ENCODE measurements at regions not wholly inside any gene's neighbourhood (a gene's known extent, or its start where the extent isn't known, plus 50 kb on each side); places are given as distances from the start of the nearest gene placed in this dataset.

GRCh38 chr6:125574604-125575003 lies 174.8 kb upstream of the HEY2 start:
- no peak for TF ChIP-seq CTCF (IDR thresholded peaks at IDR 0.05; ENCODE audit: unreplicated experiment)
- Mint-ChIP-seq H3K4me1 (ENCODE audit: low read depth) (no peaks in the 10 kb centered on the region), H3K36me3 (ENCODE audit: insufficient read depth) (no peaks in the 10 kb centered on the region), H3K27ac (no peak overlapping the region), H3K9me3 (ENCODE audit: low read depth) (no peaks in the 10 kb centered on the region), H3K4me3 (ENCODE audit: low read depth) (no peak overlapping the region), H3K27me3 (no peaks in the 10 kb centered on the region)
- no peak for DNase-seq (ENCODE audit: low spot score, unreplicated experiment)

- TF ChIP-seq CTCF (IDR thresholded peaks at IDR 0.05; ENCODE audit: unreplicated experiment): no peak
- H3K27ac Mint-ChIP-seq: no peak overlapping the region
These were observed 172.2 kb upstream of the HEY2 start for GRCh38 chr6:125577124-125577662.

GRCh38 chr6:125584468-125584939 lies 164.9 kb upstream of the HEY2 start:
- no peak for DNase-seq (ENCODE audit: low spot score, unreplicated experiment)
- H3K27ac Mint-ChIP-seq: no peak overlapping the region

More at GRCh38 chr6:125577124-125577662, 172.2 kb upstream of the HEY2 start:
- Mint-ChIP-seq H3K27me3 (no peaks in the 10 kb centered on the region), H3K36me3 (ENCODE audit: insufficient read depth) (no peaks in the 10 kb centered on the region), H3K4me3 (ENCODE audit: low read depth) (no peak overlapping the region), H3K4me1 (ENCODE audit: low read depth) (no peaks in the 10 kb centered on the region), H3K9me3 (ENCODE audit: low read depth) (no peaks in the 10 kb centered on the region)
- DNase-seq (ENCODE audit: low spot score, unreplicated experiment): no peak

GRCh38 chr6:125585470-125585869 lies 164.0 kb upstream of the HEY2 start:
- no peak overlapping the region for H3K4me3 Mint-ChIP-seq (ENCODE audit: low read depth)
- H3K36me3 Mint-ChIP-seq (ENCODE audit: insufficient read depth): no peaks in the 10 kb centered on the region
- H3K27ac Mint-ChIP-seq: no peak overlapping the region
- TF ChIP-seq CTCF (IDR thresholded peaks at IDR 0.05; ENCODE audit: unreplicated experiment): no peak
- H3K27me3 Mint-ChIP-seq: no peaks in the 10 kb centered on the region
- H3K4me1 Mint-ChIP-seq (ENCODE audit: low read depth): peaks cover 12% of the 10 kb centered on the region
- H3K9me3 Mint-ChIP-seq (ENCODE audit: low read depth): no peaks in the 10 kb centered on the region
- no peak for DNase-seq (ENCODE audit: low spot score, unreplicated experiment)

More at GRCh38 chr6:125584468-125584939, 164.9 kb upstream of the HEY2 start:
- TF ChIP-seq CTCF (IDR thresholded peaks at IDR 0.05; ENCODE audit: unreplicated experiment): no peak
- peaks cover 12% of the 10 kb centered on the region for H3K4me1 Mint-ChIP-seq (ENCODE audit: low read depth)
- no peak overlapping the region for H3K4me3 Mint-ChIP-seq (ENCODE audit: low read depth)
- H3K9me3 Mint-ChIP-seq (ENCODE audit: low read depth): no peaks in the 10 kb centered on the region
- no peaks in the 10 kb centered on the region for H3K27me3 Mint-ChIP-seq
- no peaks in the 10 kb centered on the region for H3K36me3 Mint-ChIP-seq (ENCODE audit: insufficient read depth)

- H3K36me3 Mint-ChIP-seq (ENCODE audit: insufficient read depth): no peaks in the 10 kb centered on the region
- H3K9me3 Mint-ChIP-seq (ENCODE audit: low read depth): no peaks in the 10 kb centered on the region
- no peak overlapping the region for H3K4me3 Mint-ChIP-seq (ENCODE audit: low read depth)
- H3K4me1 Mint-ChIP-seq (ENCODE audit: low read depth): peaks cover 12% of the 10 kb centered on the region
- no peaks in the 10 kb centered on the region for H3K27me3 Mint-ChIP-seq
- no peak overlapping the region for H3K27ac Mint-ChIP-seq
- no peak for DNase-seq (ENCODE audit: low spot score, unreplicated experiment)
- no peak for TF ChIP-seq CTCF (IDR thresholded peaks at IDR 0.05; ENCODE audit: unreplicated experiment)
These were observed 163.4 kb upstream of the HEY2 start for GRCh38 chr6:125586074-125586473.
